Body of pancreas (tissue), 4 donors: ENCODE measurements at regions not wholly inside any gene's neighbourhood (a gene's known extent, or its start where the extent isn't known, plus 50 kb on each side); places are given as distances from the start of the nearest gene placed in this dataset.
"Not testable (repeated sequence)": the region's sequence is repeated elsewhere in the genome, so short reads cannot be mapped to it uniquely, and the experiment has no call there.

ENCODE experiments used
- ATAC-seq: fragments of 150-250 bp; one replicate; pipeline ENCODE4 v1.9.1; 2016
- DNase-seq, 4 donors: peaks; one replicate each; pipeline ENCODE4 v3.0.0-alpha.2; 2019
- H3K27ac ChIP-seq, 4 donors: fragments of 200-600 bp; sonication (generic); 1 replicate in 3 of 4; 2 replicates in 1 of 4; pipeline versions ENCODE4 v1.5.1 to v1.6.1; 2016 to 2019; ENCODE audit warnings: mild to moderate bottlenecking in 1 of 4, mixed read lengths in 1 of 4, moderate library complexity in 1 of 4
- H3K27me3 ChIP-seq, 2 donors: fragments of 200-600 bp; sonication (generic); one replicate each; pipeline ENCODE4 v1.6.0; 2016; ENCODE audit warnings: mild to moderate bottlenecking in 1 of 2
- H3K36me3 ChIP-seq, 2 donors: fragments of 200-600 bp; sonication (generic); replicated peaks in 1 of 2; 2 replicates each; pipeline ENCODE4 v1.5.1; 2016; ENCODE audit warnings: low read depth in 2 of 2; ENCODE audit not compliant: insufficient read depth in 1 of 2
- H3K4me1 ChIP-seq: fragments of 200-600 bp; sonication (generic); one replicate; pipeline ENCODE4 v1.6.0; 2016
- H3K4me3 ChIP-seq, 2 donors: fragments of 200-600 bp; sonication (generic); 1 replicate in 1 of 2; 2 replicates in 1 of 2; pipeline ENCODE4 v1.5.1; 2016 to 2019
- H3K9me3 ChIP-seq, 3 donors: fragments of 200-600 bp; sonication (generic); 1 replicate in 2 of 3; 2 replicates in 1 of 3; pipeline ENCODE4 v1.5.1; 2016
- POLR2A ChIP-seq, 3 donors: fragments of 450-650 bp; IDR thresholded peaks; one replicate each; pipeline ENCODE4 v1.6.1; 2016; ENCODE audit warnings: antibody characterized with exemption in 3 of 3, mild to moderate bottlenecking in 2 of 3
- WGBS, 2 donors: methylation state at CpG; one replicate each; pipeline ENCODE4 v1.1.5; 2017; 5-methylcytosine and 5-hydroxymethylcytosine counted together
- intact Hi-C: fragments of 100-400 bp; cut with DNase I; formaldehyde crosslinking; loops from one replicate; pipeline ENCODE4 v1.15.1; 2023
- TF ChIP-seq, protein P1 (sequence below), 7 experiments: fragments of 450-650 bp in 4 of 7; fragments of 200-600 bp in 3 of 7; sonication (generic) in 3 of 7; IDR thresholded peaks; one replicate each; pipeline ENCODE4 v1.5.1; 2016 to 2019; ENCODE audit warnings: antibody characterized with exemption in 7 of 7

DNA sequence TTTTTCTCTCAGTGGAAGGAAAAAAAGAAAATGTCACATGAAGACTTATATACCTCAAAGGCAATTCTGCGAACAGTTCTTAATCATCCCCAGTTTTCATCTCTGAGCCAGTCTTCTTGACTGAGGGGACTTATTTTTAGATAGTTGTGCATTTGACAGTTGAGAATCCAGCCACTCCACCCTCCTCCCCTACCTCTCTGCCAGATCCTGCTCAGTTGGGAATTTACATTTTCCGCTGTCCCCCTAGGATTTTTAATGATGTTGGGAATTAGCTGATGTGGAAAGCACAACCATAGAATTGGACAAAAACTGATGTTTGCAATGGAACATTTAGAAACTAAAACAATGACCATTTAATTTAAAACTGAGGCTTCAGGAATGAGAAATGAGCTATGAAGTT, 194.3 kb upstream of the PIK3R1 start:
- Histone ChIP-seq H3K9me3 (no peaks in the 10 kb centered on the region), H3K27ac (no peak overlapping the region), H3K27me3 (no peaks in the 10 kb centered on the region), H3K4me1 (no peaks in the 10 kb centered on the region), H3K4me3 (no peak overlapping the region), H3K36me3 (no peaks in the 10 kb centered on the region)
- TF ChIP-seq POLR2A (IDR thresholded peaks at IDR 0.05) = no peak
- intact Hi-C loops = no loop called here
- DNase-seq (no peak), ATAC-seq (no peak)
- 92% methylated on average over 2 of the region's 2 CpGs for WGBS, 2 donors

DNA sequence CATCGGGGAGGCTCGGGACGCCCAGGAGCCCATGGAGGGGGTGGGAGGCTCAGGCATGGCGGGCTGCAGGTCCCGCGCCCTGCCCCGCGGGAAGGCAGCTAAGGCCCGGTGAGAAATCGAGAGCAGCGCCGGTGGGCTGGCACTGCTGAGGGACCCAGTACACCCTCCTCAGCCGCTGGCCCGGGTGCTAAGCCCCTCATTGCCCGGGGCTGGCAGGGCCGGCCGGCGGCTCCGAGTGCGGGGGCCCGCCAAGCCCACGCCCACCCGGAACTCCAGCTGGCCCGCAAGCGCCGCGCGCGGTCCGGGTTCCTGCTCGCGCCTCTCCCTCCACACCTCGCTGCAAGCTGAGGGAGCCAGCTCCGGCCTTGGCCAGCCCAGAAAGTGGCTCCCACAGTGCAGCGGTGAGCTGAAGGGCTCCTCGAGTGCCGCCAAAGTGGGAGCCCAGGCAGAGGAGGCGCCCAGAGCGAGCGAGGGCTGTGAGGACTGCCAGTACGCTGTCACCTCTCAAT, 195.0 kb upstream of the PIK3R1 start:
- ATAC-seq, H3K27ac ChIP-seq, H3K36me3 ChIP-seq, H3K9me3 ChIP-seq, intact Hi-C loops, H3K27me3 ChIP-seq, H3K4me1 ChIP-seq, DNase-seq, H3K4me3 ChIP-seq: not testable (repeated sequence)
- 89 to 91% methylated on average over 8 to 30 of the region's 41 CpGs for WGBS, 2 donors

DNA sequence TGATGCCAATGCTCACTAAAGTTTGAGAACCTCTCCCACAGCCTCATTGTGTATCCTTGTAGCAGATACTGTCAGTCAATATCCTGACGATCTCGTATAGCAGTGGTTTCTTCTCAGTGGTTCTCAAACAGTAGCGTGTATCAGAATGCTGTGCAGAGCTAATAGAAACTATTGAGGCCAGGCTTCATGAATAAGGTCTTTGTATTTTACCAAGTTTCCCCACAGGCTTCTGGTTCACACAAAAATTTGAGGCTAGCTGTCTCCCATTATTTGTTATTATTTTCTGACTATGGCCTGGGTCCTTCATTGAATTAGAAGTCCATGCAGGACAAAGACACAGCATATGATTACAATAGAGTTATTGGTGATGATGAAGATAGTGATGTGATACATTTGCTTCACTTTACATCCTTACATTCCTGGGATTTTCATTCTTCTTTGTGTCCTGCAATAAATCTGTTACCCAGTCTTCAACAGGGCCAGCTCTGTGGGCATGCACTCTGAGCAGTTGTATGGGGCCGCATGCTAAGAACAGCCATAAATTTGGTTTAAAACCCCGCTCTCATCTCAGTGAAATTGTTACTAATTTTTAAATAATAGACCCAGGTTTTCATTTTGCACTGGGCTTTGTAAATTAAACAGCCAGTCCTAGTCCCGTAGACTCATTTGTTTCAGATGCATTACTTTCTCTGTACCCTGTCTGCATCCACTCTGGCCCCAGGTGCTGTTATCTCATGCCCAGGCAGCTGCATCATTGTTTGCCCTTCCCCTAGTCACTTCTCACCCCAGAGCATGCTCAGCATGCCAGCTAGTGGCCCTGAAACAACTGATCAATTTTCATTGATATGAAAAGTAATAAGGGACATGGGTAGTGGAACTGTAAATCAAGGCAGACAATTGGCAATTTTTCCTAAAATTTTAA, 199.9 kb upstream of the PIK3R1 start:
- H3K4me3 ChIP-seq = no peak overlapping the region
- ATAC-seq = no peak

DNA sequence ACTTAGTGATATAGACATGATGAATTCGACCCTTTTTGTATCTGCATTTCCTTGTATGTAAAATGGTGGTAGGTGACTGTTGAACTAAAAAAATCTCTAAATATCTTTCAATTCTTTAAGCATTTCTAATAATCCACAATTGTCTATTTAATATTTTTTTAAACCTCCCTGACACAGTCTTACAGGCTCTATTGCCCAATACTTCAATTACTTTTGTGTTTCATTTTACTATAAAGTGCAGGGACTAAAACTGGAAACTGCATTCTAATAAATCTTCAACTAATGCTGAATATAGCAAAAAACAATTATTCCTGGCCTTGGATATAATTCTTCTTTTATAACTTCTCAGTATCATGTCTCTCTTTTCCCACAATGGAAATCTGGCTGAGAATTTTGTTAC, 202.7 kb upstream of the PIK3R1 start:
- Histone ChIP-seq H3K9me3 (no peaks in the 10 kb centered on the region), H3K27me3 (no peaks in the 10 kb centered on the region), H3K4me1 (no peaks in the 10 kb centered on the region), H3K36me3 (no peaks in the 10 kb centered on the region), H3K27ac (no peak overlapping the region), H3K4me3 (no peak overlapping the region)
- no peak for DNase-seq
- intact Hi-C loops = no loop called here
- ATAC-seq = no peak
- no peak for TF ChIP-seq POLR2A (IDR thresholded peaks at IDR 0.05)
- TF ChIP-seq, protein P1, sequence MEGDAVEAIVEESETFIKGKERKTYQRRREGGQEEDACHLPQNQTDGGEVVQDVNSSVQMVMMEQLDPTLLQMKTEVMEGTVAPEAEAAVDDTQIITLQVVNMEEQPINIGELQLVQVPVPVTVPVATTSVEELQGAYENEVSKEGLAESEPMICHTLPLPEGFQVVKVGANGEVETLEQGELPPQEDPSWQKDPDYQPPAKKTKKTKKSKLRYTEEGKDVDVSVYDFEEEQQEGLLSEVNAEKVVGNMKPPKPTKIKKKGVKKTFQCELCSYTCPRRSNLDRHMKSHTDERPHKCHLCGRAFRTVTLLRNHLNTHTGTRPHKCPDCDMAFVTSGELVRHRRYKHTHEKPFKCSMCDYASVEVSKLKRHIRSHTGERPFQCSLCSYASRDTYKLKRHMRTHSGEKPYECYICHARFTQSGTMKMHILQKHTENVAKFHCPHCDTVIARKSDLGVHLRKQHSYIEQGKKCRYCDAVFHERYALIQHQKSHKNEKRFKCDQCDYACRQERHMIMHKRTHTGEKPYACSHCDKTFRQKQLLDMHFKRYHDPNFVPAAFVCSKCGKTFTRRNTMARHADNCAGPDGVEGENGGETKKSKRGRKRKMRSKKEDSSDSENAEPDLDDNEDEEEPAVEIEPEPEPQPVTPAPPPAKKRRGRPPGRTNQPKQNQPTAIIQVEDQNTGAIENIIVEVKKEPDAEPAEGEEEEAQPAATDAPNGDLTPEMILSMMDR (IDR thresholded peaks at IDR 0.05) = no peak
- 48 to 52% methylated on average over 1 of the region's 1 CpG for WGBS, 2 donors

More for the DNA sequence above, 199.9 kb upstream of the PIK3R1 start:
- no peaks in the 10 kb centered on the region for H3K9me3 ChIP-seq
- H3K4me1 ChIP-seq = no peaks in the 10 kb centered on the region
- 54 to 73% methylated on average over 6 of the region's 6 CpGs for WGBS, 2 donors
- no peaks in the 10 kb centered on the region for H3K27me3 ChIP-seq
- no peaks in the 10 kb centered on the region for H3K36me3 ChIP-seq
- intact Hi-C loops = no loop called here
- no peak for DNase-seq
- TF ChIP-seq POLR2A (IDR thresholded peaks at IDR 0.05) = no peak
- TF ChIP-seq, protein P1 (IDR thresholded peaks at IDR 0.05) = no peak
- no peak overlapping the region for H3K27ac ChIP-seq

DNA sequence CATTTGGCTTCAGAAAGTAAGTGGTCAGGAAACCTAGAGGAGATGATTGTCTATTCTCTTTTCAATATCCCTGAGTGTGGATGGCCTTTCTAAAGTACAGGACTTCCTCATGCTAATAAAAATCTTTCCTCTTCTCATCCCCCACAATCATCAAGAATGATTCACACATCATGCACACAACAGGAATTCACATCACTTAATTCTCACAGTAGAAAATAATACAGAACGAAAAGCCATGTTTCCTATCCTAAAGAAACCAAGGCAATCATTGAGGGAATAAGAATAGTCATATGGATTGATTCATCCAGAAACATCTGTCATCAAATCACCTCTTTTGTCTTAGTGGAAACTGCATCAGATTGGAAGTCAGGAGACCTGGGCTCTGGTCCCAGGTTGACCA, 203.1 kb upstream of the PIK3R1 start:
- no peak overlapping the region for H3K4me3 ChIP-seq
- no peaks in the 10 kb centered on the region for H3K4me1 ChIP-seq
- 11 to 50% methylated on average over 1 of the region's 1 CpG for WGBS, 2 donors
- ATAC-seq (no peak), DNase-seq (no peak)
- intact Hi-C loops = no loop called here
- TF ChIP-seq, protein P1 (IDR thresholded peaks at IDR 0.05) = no peak
- no peak for TF ChIP-seq POLR2A (IDR thresholded peaks at IDR 0.05)
- H3K27me3 ChIP-seq = no peaks in the 10 kb centered on the region
- H3K27ac ChIP-seq = no peak overlapping the region
- H3K36me3 ChIP-seq = no peaks in the 10 kb centered on the region
- no peaks in the 10 kb centered on the region for H3K9me3 ChIP-seq
